GM19455 (cell line): ENCODE measurements at regions not wholly inside any gene's neighbourhood (a gene's known extent, or its start where the extent isn't known, plus 50 kb on each side); places are given as distances from the start of the nearest gene placed in this dataset.

Experiments used
- ATAC-seq: cut with Tn5 transposase; IDR thresholded peaks from one replicate; pipeline ENCODE4 v1.9.1; 2021; ENCODE audit not compliant: unreplicated experiment

GRCh38 chr20:39624316-39624715 lies 662.2 kb downstream of the DHX35 start:
- ATAC-seq: no peak

GRCh38 chr20:39623584-39624234 lies 661.6 kb downstream of the DHX35 start:
- no peak for ATAC-seq

DNA sequence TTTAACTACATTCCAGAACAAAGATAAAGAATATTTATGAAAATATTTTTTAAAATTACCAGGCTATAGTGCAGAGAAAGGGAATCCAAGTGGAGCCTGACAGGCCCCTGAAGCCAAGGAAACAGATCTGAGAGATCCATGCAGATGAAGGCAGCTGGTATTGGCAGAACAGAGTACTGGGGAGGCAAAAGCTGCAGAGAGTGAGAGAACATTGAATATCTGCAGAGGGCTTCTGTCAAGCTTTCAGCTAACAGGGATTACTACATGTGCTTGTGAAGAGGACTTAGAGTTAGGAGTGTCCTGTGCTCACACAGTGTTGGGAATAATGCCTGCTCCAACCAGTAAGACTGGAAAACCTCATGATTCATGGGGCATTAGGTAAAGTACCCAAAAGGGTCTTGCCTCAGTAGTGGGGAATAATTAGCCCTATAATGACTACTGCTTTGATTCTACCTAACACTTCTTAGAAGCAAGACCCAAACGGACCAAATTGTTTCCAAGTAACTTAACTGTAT lies 657.2 kb downstream of the DHX35 start:
- no peak for ATAC-seq

DNA sequence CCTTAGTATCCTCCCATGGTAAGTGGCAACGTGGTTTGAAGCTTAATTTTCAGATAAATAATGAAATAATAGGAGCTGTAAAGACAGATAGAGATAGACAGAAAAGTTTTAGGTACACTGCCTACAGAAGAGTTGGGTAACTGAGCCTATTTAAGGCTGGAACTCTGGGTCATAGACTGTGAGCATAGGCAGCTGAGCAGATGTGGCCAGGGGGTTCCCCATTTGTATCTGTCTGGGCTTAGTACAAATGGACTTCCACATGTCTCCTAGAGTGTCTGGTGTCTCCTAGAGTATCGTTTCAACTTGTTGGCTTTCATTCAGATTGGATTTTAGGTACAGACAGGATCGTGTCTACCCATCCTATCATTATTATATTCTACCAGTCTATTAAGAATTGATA lies 649.8 kb downstream of the DHX35 start:
- no peak for ATAC-seq

- no peak for ATAC-seq
Measured at GRCh38 chr20:39607141-39607540, 645.0 kb downstream of the DHX35 start.

GRCh38 chr20:39605908-39606307 lies 643.8 kb downstream of the DHX35 start:
- no peak for ATAC-seq

DNA sequence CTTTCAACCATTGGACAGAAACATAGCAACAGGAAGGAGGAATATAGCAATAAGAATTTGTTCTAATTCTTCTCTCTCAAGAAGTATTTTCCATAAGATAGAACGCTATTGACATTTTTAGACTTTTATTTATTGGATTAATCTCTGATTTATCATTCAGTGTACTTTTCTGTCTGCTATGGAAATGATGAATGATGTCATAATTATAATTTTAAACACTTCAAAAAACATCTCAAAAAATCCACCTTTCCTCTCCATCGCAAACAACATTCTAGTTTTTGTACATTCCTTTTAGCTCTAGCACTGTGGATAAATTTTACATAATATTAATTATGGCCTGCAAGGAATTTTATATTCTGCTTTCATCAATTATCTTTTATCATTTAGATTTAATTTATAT lies 643.2 kb downstream of the DHX35 start:
- no peak for ATAC-seq

DNA sequence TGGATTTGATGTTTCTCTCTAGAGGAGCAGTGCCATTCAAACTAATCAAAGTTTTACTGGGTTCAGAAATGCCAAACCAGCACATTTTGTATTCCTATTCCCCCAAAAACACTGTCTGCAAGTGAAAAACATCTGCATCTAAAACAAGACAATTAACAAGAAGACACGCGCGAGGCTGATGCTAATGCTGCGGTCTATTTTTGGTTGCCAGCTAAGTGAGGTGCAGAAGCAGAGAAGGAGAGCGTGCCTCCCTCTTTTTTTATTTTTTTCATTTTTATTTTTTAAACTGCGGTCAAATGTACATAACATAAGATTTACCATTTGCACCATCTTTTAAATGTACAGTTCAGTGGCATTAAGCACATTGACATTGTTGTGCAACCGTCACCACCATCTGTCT lies 641.1 kb downstream of the DHX35 start:
- no peak for ATAC-seq

GRCh38 chr20:39602649-39603048 lies 640.5 kb downstream of the DHX35 start:
- ATAC-seq: no peak

DNA sequence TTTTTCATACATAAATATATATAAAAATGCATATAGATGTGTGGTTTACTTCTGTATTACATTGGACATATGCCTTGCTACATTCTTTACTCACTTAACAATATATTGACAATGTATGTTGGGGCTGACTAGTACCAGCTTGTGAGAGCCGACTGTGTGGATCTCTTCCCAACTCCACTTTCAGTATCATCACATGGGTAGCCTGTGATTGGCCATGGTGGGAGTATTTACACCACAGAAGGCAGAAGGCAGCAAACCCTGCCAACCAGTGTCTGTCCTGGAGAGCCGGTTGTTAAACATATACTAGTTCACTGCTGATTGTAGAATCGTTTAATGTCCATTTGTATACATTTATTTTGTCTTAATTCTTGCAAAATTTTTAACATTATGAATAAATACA lies 638.7 kb downstream of the DHX35 start:
- no peak for ATAC-seq

- no peak for ATAC-seq
Measured at GRCh38 chr20:39600156-39600555, 638.0 kb downstream of the DHX35 start.

DNA sequence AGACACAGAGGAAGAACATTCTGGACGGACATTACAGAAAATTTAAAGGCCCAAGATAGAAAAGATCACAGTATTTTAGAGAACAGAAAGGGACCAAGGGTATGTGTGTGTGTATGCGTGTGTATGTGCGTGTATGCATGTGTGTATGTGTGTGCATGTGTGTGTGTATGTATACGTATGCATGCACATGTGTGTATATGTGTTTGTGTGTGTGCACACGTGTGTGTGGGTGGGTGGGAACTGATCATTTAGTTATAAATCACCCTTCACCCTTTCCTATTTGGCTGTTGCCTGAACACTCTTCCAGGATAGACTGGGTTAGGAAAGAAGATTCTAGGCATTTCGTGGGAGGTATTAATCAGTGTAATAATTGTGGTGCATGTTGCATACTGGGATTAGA lies 634.4 kb downstream of the DHX35 start:
- no peak for ATAC-seq

DNA sequence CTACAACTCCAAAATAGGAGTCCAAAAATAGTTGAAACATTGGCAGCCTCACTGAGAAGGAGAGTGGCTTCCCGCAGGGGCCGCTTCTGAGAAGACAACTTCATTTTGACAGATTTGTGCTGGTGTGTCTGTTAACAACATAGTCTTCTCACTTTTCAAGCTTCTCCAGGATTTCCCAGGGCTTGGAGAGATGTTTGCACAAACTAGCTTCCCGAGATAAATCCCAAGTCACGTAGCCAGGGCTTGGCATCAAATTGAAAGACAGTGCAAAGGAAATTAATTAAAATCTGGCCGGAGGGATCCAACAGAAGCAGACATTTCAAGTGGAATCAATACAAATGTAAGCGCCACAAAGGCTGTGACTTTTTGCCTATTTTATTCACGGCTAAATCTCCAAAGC lies 630.2 kb downstream of the DHX35 start:
- ATAC-seq: no peak

DNA sequence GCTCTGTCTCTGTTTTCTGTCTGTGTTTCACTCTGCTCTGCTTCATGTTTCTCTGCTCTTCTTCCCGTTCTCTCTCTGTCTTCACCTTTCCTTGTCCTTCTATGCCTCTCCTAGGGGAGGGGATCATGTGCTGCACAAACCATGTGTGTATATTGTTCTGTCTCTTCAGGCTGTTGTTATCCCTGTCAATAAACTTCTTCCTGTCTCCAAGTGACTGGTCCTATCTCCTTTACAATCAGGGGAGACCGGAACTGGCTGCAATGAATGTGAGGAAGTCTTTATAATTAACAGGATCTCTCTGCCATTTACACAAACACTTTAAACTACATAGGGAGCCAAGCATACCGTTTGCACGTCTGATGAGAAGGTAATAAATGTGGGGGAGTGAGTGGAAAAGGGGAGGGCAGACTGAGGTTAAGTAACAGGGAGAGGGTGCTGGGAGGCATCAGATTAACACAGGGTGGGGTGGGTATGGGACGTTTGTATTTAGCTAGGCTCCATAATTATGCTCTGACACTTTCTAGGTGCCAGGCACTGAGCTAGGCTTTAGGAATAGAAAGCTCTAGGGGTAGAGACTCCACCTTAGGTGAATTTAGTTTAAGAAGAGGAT lies 626.1 kb downstream of the DHX35 start:
- ATAC-seq: no peak

- no peak for ATAC-seq
Measured at GRCh38 chr20:39581034-39581433, 618.9 kb downstream of the DHX35 start.

- no peak for ATAC-seq
Measured at GRCh38 chr20:39576771-39577170, 614.6 kb downstream of the DHX35 start.

GRCh38 chr20:39574061-39574460 lies 611.9 kb downstream of the DHX35 start:
- no peak for ATAC-seq

DNA sequence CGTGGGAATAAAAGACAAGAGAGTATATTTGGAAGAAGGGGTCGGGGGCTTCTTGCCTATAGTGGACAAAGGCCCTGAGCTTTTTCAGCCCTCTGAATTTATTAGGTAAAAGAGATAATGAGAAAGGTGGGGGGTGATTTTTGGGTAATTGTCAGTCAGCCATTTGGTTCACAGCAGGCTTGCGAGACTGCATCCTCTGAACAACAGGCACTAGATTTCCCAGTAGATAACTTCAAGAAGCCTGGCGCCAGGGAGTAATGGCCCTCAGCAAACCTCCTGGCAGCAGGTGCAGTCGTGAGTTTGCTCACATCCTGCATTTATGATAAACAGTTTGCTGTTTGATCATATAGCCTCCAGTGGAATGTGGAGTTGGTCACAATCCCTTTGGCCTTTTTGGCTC lies 609.0 kb downstream of the DHX35 start:
- ATAC-seq: no peak

DNA sequence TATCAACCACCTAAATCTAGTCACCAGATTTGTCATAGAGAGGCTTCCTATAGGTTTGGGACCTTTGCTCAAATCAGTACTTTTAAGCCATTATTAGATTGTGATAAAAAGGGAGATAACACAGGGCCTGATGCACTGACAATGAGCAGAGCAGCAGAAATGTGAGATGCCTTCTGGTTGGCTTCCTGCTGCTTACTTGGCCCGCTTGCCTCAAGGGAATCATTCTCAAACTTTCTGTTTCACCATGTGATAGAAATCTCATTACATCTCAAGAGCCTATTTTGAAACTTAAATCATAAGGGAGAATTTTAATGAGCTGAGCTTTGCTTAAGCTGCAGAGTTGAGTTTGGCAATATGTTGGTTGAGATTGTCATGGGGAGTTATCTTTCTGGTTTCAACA lies 606.0 kb downstream of the DHX35 start:
- no peak for ATAC-seq

- ATAC-seq: no peak
Measured at GRCh38 chr20:39563349-39563748, 601.2 kb downstream of the DHX35 start.

GRCh38 chr20:39554341-39554740 lies 592.2 kb downstream of the DHX35 start:
- ATAC-seq: no peak

GRCh38 chr20:39553120-39553519 lies 591.0 kb downstream of the DHX35 start:
- ATAC-seq: no peak

GRCh38 chr20:39549733-39550132 lies 587.6 kb downstream of the DHX35 start:
- no peak for ATAC-seq
